Activated CD8-positive, alpha-beta memory T cell treated with anti-CD3 and anti-CD28 coated beads for 36 hours (primary cell): ENCODE measurements at regions not wholly inside any gene's neighbourhood (a gene's known extent, or its start where the extent isn't known, plus 50 kb on each side); places are given as distances from the start of the nearest gene placed in this dataset.

Experiments
- CTCF ChIA-PET: fragments of 350-600 bp; sonication (Branson Sonifier 250); formaldehyde crosslinking; loops from one replicate; lab custom pipeline; 2021; ENCODE audit warnings: antibody characterized with exemption; lab: Charles Lee
- POLR2A ChIA-PET: fragments of 350-600 bp; sonication (Branson Sonifier 250); formaldehyde crosslinking; loops from one replicate; lab custom pipeline; 2021; ENCODE audit warnings: antibody characterized with exemption; lab: Charles Lee

GRCh38 chr2:128427413-128427755, 108.7 kb upstream of the HS6ST1 start:
- CTCF ChIA-PET, result no interaction called here

GRCh38 chr2:128428415-128428814, 109.7 kb upstream of the HS6ST1 start:
- CTCF ChIA-PET, result no interaction called here
- POLR2A ChIA-PET, result no interaction called here

More at GRCh38 chr2:128427413-128427755, 108.7 kb upstream of the HS6ST1 start:
- POLR2A ChIA-PET, result no interaction called here

GRCh38 chr2:128432423-128432822, 113.8 kb upstream of the HS6ST1 start:
- CTCF ChIA-PET, result no interaction called here
- POLR2A ChIA-PET, result no interaction called here

- CTCF ChIA-PET, result no interaction called here
- POLR2A ChIA-PET, result no interaction called here
These were observed 115.4 kb upstream of the HS6ST1 start for GRCh38 chr2:128433911-128434550.

GRCh38 chr2:128435576-128436478, 117.2 kb upstream of the HS6ST1 start:
- CTCF ChIA-PET, result no interaction called here
- POLR2A ChIA-PET, result no interaction called here

DNA sequence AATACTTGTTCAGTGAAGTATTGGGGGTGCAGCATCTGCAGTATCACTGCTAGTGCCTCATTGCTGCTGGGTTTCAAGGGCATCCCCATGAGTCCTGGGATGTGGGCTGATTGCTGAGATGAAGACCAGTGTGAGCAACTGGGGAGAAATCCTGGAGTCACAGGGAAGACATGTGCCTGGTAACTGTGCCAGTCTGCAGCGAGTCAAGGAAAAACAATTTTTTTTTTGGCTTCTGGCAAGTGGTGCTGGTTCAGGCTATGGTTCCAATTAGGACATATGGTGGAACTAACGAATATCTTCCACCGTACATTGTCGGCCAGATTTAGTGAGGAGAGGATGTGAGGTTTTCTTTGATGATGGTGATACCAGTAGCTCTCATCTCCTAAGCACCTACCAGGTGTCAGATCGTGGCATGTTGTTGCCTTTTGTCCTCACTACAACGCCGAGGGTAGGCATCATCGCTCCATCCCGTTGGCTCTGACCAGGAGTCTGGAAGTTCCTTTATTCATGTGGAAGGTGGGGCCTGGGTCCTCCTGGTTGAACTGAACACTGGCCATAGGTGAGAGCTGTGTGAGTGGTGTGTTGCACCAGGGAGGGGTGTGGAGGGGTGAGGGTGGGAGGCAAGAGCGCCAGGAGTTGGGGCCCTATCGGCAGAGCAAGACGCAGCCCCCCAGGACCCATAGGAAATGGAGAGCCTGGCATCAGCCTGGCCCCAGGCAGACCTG, 118.0 kb upstream of the HS6ST1 start:
- ChIA-PET POLR2A (no interaction called here), CTCF (no interaction called here)

DNA sequence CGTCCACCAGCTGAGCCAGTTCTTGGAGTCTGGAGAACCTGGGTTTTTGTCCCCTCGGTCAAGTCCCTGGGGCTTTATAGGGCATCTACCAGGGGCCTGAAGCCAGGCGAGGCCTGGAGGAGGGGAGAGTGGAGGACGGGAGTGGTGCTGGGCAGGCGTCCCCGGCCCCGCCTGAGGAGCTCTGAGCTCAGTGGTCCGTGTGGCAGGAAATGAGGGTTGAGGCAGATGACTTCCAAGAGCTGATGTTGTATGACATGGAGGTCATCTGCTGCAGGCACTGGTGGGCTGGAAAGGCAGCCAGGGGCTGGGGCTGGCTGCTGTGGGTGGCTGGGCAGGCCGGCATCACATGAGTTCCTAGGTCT, 118.5 kb upstream of the HS6ST1 start:
- CTCF ChIA-PET, result no interaction called here
- POLR2A ChIA-PET, result no interaction called here

GRCh38 chr2:128438091-128438490, 119.4 kb upstream of the HS6ST1 start:
- CTCF ChIA-PET, result no interaction called here
- POLR2A ChIA-PET, result no interaction called here

GRCh38 chr2:128438586-128438985, 119.9 kb upstream of the HS6ST1 start:
- ChIA-PET POLR2A (no interaction called here), CTCF (no interaction called here)

DNA sequence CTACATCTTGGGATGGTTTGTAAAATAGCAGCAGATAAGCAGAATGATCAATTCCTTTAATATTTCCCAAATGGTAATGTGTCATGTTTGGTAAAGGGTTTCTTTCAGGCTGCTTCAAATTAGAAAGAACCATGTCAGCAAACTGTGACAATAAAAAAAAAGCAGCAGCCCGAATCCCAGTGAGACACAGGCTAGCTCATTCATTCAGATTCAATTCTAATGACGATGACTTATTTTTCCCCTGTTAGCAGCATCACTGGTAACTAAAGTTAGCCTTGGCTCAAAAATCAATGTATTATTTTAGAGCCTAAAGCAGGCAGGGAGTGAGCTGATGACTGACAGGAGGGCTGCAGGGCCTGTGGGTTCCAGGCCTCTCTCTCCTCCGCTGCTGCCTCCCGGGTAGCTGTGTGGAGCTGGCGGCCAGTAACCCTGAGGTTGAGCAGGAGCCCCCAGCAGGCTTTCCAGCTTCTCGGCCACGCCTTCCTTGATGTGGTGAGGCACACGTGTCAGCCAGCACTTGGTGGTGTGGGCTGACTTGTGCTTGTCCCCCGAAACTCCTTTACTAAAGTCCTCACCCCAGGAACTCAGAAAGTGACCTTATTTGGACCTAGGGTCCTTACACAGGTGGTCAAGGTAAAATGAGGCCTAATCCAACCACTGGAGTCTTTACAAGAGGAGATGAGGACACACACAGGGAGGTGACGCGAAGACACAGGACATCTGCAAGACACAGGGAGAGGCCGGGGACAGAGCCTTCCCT, 120.5 kb upstream of the HS6ST1 start:
- CTCF ChIA-PET, result no interaction called here
- POLR2A ChIA-PET, result no interaction called here

DNA sequence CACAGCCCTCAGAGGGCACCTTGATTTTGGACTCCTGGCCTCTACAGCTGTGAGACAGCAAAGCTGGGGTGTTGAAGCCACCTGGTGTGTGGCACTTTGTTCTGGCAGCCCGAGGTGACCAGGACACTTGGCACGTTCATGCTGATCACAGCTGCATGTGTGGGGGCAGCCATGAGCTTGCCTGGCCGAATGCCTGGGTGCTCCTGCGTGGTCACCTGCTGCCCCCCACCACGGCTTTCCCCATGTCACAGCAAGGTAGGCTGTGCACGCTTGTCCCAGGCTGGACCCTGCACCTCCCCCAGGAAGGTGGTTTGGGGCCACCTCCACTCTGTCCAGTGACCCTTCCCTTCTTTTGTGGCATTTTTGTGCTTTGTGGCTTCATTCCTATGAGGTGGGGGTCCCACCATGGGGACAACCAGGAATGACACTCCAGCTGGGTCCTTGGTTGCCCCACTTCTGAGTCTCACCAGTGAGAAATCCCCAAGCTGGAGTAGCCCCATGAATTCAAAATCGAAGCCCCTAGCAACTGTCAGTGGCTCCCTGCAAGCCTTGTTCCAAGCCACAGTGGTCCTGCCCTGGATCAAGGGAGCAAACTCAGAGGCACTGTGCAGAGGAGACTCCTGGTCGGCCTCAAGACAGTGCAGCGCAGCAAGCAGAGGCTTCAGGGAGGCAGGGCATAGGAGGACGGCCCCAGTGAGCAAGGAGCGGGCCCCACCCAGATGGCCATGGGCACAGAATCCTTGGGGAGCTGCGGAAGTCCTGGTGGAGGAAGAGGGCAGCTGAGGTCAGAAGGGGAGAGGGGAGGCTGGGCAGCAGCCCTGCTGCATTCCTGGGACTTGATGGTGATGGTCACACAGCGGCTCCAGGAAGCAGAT, 121.4 kb upstream of the HS6ST1 start:
- ChIA-PET POLR2A (no interaction called here), CTCF (no interaction called here)

- ChIA-PET POLR2A (no interaction called here), CTCF (no interaction called here)
These were observed 122.1 kb upstream of the HS6ST1 start for GRCh38 chr2:128440666-128441340.

- ChIA-PET CTCF (no interaction called here), POLR2A (no interaction called here)
These were observed 122.8 kb upstream of the HS6ST1 start for GRCh38 chr2:128441341-128442052.

- POLR2A ChIA-PET, result no interaction called here
- CTCF ChIA-PET, result no interaction called here
These were observed 123.5 kb upstream of the HS6ST1 start for GRCh38 chr2:128442053-128442751.

DNA sequence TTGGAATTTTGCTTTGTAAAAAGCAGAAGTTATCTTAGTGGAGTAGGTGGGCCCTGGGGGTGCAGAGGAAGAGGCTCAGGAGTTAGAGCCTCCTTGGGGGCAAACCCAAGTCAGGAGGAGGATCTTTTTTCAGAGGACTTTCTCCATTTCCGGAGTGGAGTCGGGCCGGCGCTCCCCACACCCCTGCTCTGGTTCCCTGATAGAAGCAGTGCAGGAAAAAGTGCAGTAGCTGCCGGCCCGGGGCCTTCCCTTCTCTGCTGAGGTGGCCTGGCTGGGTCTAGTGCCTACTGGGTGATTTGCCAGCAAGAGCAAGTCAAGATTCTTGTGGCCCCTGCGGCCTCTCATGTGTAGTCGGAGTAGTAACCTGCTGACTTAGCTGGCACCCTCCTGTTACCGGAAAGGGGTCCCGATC, 124.2 kb upstream of the HS6ST1 start:
- POLR2A ChIA-PET, result no interaction called here
- CTCF ChIA-PET, result no interaction called here

GRCh38 chr2:128444121-128444771, 125.6 kb upstream of the HS6ST1 start:
- POLR2A ChIA-PET, result no interaction called here
- CTCF ChIA-PET, result no interaction called here
